SKM-1 treated with dmso at 0.1 percent for 144 hours (cell line): ENCODE measurements at regions not wholly inside any gene's neighbourhood (a gene's known extent, or its start where the extent isn't known, plus 50 kb on each side); places are given as distances from the start of the nearest gene placed in this dataset.

Experiments used
- DNase-seq: peaks from one replicate; lab custom pipeline; 2025; ENCODE audit not compliant: unreplicated experiment; lab: John Stamatoyannopoulos, UW

GRCh38 chr4:160872491-160872890 lies 1291.3 kb downstream of the FSTL5 start:
- DNase-seq: no peak

GRCh38 chr4:160877087-160877790 lies 1286.6 kb downstream of the FSTL5 start:
- no peak for DNase-seq

DNA sequence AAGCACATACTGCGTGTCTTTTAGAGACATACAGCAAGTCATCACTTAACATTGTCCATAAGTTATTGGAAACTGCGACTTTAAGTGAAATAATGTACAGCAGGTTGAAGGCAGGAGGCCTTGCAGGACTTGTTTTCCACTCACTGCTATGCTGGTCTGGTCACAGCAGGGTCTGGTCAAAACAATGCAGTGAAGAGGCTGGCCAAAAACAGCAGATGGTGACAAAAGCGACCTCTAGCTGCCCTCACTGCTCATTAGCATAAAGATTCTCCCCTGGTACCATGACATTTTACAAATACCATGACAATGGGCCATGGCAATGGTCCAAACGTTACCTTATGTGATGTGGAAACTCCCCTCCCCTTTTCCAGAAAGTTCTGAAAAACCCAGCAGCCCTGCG lies 1283.6 kb downstream of the FSTL5 start:
- no peak for DNase-seq

- no peak for DNase-seq
Observed at GRCh38 chr4:160887668-160888067, 1276.1 kb downstream of the FSTL5 start.

- no peak for DNase-seq
Observed at GRCh38 chr4:160894128-160894527, 1269.7 kb downstream of the FSTL5 start.

- no peak for DNase-seq
Observed at GRCh38 chr4:160894809-160895208, 1269.0 kb downstream of the FSTL5 start.

GRCh38 chr4:160927311-160927710 lies 1236.5 kb downstream of the FSTL5 start:
- DNase-seq: no peak

- DNase-seq: no peak
Observed at GRCh38 chr4:160928482-160928881, 1235.3 kb downstream of the FSTL5 start.

DNA sequence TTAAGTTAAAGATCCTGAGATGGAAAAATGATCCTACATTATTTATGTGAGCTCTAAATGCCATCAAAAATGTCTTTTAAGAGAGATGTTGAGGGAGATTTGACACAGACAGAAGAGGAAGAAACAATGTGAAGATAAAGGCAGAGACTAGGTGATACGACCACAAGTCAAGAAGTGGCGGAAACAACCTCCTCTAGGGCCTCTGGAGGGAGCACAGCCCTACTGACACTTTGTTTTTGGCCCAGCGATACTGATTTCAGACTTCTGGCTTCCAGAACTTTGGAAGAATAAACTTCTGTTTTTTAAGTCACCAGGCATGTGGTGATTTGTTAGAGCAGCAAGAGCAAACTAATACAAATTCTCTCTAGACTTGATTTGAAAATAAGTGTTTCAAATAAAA lies 1216.1 kb downstream of the FSTL5 start:
- no peak for DNase-seq

DNA sequence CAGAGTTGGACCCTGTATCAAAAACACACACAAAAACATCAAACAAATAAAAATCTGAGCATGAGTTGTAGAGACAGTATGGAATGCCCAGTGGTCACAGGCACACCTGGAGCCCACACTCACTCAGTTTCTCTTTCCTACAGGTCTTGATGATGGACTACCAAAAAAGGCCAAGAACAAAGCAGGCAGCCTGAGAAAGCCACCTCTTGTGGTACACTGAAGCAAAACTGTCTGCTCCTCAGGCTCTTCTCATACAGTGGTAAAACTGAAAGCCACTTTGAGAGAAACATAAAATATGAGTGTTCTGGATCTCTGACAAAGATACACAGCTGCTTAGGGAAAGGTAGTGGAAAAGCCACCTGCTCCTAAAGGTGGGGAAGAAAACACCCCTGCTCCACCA lies 1206.9 kb downstream of the FSTL5 start:
- DNase-seq: no peak

- DNase-seq: no peak
Observed at GRCh38 chr4:160969925-160970324, 1193.9 kb downstream of the FSTL5 start.

DNA sequence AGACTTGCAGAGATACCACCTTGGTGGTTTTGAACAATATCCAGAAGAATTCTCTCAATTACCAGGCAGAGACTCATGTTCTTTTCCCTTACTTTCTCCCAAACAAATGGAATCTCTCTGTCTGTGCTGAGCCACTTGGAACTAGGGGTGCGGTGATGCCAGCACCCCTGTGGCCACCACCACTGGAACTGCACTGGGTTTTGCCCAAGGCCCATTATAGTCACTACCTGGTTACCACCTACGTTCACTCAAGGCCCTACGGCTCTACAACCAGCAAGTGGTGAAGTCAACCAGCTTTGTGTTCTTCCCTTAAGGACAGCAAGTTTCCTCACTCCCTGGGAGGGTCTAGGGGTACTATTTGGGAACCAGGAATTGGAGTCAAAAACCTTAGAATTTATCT lies 1183.7 kb downstream of the FSTL5 start:
- DNase-seq: no peak

DNA sequence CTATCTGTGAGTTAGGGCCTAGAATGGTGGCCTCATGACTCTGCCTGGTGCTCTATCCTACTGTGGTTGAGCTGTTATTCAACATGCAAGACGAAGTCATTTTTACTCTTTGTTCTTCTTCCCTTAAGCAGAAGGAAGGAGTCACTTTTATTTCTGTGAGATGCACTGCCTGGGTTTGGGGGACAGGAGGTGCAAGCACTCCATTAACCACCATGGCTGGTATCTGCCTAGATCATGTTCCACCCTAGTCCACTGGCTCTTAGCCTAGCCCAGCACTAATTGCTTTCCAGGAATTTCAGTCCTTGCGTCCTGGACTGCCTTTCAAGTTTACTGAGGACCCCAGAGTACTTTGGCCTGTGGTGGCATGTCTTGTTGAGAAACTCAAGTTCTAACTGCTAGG lies 1182.7 kb downstream of the FSTL5 start:
- no peak for DNase-seq

DNA sequence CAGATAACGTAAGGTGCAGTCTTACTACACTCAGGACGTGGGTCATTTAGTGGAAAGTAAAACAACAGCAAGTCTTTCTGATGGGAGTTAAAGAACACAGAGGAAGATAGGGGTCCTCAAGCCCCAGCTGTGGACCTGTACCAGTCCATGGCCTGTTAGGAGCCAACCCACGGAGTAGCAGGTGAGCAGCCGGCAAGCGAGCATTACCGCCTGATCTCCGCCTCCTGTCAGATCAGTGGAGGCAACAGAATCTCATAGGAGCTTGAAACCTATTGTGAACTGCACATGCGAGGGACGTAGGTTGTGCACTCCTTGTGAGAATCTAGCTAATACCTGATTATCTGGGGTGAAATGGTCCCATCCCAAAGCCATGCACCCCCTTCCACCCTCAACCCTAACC lies 1180.8 kb downstream of the FSTL5 start:
- DNase-seq: no peak

GRCh38 chr4:161002386-161002785 lies 1161.4 kb downstream of the FSTL5 start:
- DNase-seq: no peak

GRCh38 chr4:161003418-161004057 lies 1160.3 kb downstream of the FSTL5 start:
- no peak for DNase-seq

- no peak for DNase-seq
Observed at GRCh38 chr4:161005746-161006145, 1158.1 kb downstream of the FSTL5 start.

- no peak for DNase-seq
Observed at GRCh38 chr4:161008527-161008926, 1155.3 kb downstream of the FSTL5 start.

DNA sequence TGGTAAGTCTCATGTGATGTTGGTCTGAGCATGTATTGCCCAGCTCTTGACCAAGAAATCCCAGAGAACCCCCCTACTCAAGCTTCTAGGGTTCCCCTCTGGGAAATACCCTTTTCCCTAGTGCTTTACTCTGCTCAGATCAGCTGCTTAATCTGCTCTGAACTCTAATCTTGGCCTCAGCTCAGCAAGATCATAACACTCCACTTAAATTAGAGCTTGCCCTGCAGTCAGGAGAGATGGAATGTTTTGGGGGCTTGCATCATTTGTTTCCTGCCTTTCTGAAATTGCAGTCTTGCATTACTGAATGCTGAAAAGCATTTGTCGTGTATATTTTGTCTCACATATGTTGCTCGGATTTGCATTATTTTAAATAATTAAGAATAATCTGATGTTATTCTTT lies 1153.6 kb downstream of the FSTL5 start:
- DNase-seq: no peak
